Right lung (tissue), 2 donors: ENCODE measurements at regions not wholly inside any gene's neighbourhood (a gene's known extent, or its start where the extent isn't known, plus 50 kb on each side); places are given as distances from the start of the nearest gene placed in this dataset.

Source experiments
- DNase-seq, 2 donors: peaks; one replicate each; pipeline ENCODE4 v3.0.0-alpha.2; 2013

GRCh38 chrX:88416965-88417364 is 330.1 kb upstream of the CPXCR1 start:
- no peak for DNase-seq

GRCh38 chrX:88424071-88424470 is 323.0 kb upstream of the CPXCR1 start:
- DNase-seq = no peak

- no peak for DNase-seq
These were observed 322.5 kb upstream of the CPXCR1 start for GRCh38 chrX:88424541-88424940.

GRCh38 chrX:88425739-88426138 is 321.3 kb upstream of the CPXCR1 start:
- no peak for DNase-seq

GRCh38 chrX:88437563-88437962 is 309.5 kb upstream of the CPXCR1 start:
- no peak for DNase-seq

- no peak for DNase-seq
These were observed 308.8 kb upstream of the CPXCR1 start for GRCh38 chrX:88438209-88438608.

- DNase-seq = no peak
These were observed 307.1 kb upstream of the CPXCR1 start for GRCh38 chrX:88439935-88440334.
